NCI-H510A treated with DMSO at 0.1 percent for 48 hours (cell line): ENCODE measurements at regions not wholly inside any gene's neighbourhood (a gene's known extent, or its start where the extent isn't known, plus 50 kb on each side); places are given as distances from the start of the nearest gene placed in this dataset.
"Not testable (repeated sequence)": the region's sequence is repeated elsewhere in the genome, so short reads cannot be mapped to it uniquely, and the experiment has no call there.

ENCODE experiments used
- DNase-seq: peaks from one replicate; lab custom pipeline; 2025; lab: John Stamatoyannopoulos, UW

DNA sequence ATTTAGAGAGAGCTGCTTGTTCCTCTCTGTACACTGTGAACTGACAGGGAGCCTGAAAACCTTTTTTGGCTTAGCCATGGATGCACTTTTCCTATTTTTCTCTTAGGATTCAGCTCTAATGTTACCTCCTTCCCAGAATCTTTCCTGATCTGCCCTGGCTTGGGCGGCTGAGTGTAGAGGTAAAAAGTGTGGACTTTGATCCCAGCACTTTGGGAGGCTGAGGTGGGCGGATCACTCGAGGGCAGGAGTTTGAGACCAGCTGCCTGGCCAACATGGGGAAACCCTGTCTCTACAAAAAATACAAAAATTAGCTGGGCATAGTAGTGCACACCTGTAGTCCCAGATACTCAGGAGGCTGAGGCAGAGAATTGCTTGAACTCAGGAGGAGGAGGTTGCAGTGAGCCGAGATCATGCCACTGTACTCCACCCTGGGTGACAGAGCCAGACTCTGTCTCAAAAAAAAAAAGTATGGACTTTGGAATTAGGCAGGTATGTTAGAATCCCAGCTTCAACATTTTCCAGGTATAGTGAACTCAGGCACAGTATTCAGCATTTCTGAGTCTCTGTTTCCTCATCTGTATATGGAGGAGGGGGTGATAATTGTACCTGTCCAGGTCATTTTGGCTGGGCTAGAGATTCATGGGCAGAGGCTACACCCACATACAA, 212.5 kb upstream of the EEF2KMT start:
- no peak for DNase-seq

DNA sequence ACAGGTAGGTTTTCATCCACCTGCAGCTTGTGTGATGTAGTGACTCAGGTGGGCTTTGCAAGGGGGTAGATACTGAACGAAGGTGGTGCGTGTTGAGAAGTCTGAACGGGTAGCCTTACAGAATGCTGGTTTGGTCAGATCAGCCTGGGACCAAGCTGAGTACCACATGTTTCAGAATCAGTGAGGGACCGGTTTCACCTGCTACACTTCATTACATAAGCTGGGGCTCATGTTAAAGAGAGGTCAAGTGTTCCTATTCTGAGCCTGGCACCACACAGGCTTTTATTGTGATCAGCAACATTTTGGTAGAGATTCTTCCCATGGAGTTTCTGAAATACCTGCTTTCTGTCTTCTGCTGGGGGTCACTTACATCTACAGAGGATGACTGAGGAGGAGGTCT, 207.4 kb upstream of the EEF2KMT start:
- DNase-seq = no peak

DNA sequence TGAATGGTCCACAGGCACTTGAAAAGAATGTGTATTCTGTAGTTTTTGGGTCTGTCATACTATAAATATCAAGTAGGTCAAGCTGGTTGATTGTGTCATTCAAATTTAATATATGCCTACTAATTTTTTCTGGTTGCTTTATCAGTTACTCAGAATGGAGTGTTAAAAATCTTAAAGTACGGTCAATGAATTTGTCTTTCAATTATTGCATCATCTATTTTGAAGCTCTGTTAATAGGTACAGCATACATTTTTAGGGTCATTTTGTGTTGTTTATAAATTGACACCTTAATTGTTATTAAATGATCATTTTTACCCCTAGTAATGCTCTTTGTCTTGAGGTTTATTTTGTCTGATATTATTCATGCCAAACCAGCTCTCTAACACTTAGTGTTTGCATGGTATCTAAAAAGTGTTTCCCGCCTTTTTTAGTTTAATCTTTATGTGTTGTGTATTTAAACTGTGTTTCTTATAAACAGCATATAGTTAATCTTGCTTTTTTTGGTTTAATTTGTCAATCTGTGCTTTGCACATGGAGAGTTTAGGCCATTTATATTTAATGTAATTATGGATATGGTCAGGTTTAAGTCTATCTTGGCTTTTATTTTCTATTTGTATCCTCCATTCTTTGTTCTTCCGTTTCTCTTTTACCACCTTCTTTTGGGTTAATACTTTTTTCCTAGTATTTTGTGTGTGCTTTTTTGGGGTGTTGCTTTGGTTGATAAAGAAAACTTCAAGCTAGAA, 204.9 kb upstream of the EEF2KMT start:
- DNase-seq = no peak

DNA sequence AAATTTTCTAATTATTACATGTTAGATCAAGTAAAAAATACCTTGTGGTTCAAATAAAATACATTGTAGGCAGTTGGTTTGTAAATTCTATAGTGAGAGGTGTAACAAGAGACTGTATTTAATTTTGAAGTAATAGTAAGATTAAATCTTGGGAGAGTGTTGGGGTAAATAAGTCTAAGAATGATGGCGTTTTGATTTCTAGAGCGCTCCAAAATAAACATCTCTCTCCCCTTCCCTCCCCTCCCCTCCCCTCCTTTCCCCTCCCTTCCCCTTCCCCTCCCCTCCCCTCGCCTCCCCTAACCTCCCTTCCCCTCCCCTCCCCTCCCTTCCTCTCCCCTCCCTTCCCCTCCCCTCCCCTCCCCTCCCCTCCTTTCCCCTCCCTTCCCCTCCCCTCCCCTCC, 200.6 kb upstream of the EEF2KMT start:
- DNase-seq = no peak

DNA sequence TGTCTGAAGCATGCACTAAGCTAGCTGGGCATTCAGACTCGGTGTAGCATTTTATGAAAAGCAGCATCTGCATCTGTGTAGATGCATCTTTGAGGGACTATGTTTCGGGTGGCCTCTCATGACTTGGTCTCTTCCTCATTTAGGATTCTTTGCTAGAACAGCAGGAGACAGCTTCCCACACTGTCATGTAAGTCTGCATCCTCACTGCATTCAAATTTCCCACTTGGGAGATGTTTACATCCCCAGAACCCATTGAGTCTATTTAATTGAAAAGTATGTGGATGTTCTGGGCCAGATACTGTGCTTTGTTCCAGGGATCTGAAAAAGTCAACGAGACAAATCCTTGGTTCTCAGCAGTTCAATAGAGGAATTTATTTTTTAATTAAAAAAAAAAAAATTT, 198.6 kb upstream of the EEF2KMT start:
- DNase-seq = no peak

DNA sequence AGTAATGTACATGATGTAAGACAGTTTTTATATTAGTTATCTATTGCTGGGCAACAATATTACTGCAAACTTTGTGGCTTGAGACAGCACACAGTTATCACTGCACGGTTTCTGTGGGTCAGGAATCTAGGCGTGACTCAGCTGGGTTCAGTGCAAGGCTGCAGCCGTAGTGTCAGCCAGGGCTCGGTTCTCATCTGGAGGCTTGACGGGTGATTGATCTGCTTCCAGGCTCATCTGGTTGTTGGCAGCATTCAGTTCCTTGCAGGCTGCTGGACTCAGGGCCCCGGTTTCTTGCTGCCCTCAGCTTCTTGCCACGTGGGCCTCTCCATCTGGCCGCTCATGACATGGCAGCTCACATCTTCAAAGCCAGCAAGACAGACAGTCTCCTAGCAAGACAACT, 197.7 kb upstream of the EEF2KMT start:
- DNase-seq = not testable (repeated sequence)

DNA sequence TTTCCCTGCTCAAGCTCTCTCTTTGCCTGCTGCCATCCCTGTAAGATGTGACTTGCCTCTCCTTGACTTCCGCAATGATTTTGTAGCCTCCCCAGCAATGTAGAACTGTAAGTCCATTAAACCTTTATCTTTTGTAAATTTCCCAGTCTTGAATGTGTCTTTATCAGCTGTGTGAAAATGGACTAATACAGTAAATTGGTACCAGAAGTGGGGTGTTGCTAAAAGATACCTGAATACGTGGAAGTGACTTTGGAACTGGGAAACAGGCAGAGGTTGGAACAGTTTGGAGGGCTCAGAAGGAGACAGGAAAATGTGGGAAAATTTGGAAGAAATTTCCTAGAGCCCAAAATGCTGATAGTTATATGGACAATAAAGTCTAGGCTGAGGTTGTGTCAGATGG, 184.6 kb upstream of the EEF2KMT start:
- DNase-seq = not testable (repeated sequence)

DNA sequence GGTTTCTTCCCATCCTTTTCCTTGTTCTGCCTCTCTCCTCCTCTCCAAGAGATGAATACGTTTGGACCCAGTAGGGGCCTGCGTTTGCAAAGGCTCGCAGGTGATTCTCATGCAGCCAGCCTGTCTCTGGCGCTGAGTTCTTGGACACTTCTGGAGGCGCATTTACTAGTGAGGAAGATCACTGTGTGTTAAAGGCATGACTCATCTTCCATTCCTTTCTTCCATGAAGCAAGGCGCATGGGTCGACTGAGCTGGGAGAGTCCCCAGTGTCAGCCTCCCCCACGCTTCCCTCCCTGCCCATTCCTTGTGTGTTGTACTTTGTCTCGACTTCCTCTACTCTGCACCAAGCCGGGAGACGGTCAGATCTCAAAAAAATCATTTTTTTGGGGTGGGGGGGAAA, 159.9 kb upstream of the EEF2KMT start:
- no peak for DNase-seq

DNA sequence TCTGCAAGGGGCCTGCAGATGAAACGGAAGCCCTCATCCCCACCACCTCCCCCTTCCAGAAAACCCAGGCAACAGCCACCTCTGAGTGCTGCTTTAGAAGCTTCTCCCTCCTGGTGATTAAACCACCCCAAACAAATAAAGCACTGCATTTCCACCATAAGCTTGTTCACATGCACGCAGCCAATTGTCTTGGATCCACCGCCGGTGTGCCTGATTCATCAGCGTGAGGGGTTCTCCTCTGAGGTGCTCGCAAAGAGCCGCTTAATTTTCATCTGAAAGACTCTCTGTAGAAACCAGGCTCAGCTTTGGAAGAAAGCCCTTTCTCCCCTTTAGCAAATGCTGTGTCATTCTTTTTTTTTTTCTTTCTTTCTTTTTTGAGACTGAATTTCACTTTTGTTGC, 155.2 kb upstream of the EEF2KMT start:
- DNase-seq = no peak

DNA sequence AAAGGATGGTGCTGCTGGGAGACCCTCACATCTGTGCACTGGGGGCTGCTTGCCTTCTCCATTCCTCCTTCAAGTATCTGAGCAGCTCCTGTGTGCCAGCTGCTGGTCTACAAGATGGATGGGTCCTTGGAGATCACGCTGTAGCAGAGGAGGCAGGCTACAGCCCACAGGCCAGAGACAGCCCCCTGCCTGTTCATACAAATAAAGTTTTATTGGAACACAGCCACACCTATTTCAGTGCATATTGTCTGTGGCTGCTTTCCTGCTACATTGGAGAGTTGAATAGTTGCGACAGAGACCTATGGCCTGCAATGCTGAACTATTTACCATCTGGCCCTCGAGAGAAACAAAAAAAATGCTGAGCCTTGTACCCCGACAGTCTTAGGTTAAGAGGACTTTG, 149.8 kb upstream of the EEF2KMT start:
- DNase-seq = not testable (repeated sequence)

DNA sequence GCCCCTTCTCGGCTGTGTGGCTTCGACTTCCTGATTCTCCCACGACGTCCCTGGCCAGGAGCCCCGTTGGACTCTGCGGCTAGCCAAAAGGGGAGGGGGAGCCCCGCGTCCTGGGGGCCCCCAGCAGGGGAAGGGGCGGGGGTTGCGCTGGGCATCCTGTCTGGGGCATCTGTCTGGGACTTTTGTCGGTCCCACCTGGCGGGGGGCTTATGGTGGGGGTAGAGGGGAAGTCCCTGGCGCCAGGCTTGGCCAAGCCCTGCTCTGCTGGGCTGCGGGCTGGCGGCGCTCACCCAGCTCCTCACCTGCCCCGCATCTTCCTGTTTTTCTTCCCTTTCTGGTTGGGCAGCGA, 142.7 kb upstream of the EEF2KMT start:
- not testable (repeated sequence) for DNase-seq

DNA sequence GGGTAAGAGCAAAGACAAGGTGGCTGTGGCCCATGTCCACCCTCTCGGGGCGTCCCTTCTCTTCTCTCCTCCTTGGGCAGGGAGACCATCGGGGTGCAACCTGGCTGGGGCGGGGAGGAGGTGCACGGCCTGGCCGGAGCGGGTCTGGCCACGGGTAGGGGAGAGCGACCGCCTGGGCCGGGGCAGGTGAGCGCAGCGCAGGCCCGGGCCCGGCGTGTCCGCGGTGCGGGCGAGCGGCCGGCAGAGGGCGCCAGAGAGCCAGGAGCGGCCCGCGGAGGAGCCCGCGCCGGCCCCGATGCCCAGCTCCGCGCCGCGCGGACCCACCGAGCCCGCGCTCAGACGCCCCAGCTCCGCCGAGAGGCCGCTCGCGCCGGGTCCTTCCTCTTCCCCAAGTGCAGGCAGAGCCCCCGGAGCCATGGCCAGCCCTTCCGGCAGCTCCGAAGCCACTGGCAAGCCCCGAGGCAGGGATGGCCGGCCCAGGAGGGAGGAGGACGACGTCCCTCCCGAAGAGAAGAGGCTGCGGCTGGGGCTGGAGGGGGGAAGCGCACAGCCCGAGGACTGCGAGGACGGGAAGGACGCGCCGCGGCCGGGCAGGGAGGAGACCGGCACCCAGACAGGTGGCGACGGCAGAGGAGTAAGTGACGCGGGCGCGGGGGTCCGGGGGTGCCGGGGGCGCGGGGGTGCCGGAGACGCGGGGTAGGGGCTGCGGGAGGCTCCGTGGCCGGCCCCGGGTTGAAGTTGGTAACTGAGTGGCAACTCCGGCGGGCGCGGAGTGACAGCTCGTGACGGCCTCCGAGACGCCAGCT, 142.1 kb upstream of the EEF2KMT start:
- DNase-seq = peak; percentile 1

DNA sequence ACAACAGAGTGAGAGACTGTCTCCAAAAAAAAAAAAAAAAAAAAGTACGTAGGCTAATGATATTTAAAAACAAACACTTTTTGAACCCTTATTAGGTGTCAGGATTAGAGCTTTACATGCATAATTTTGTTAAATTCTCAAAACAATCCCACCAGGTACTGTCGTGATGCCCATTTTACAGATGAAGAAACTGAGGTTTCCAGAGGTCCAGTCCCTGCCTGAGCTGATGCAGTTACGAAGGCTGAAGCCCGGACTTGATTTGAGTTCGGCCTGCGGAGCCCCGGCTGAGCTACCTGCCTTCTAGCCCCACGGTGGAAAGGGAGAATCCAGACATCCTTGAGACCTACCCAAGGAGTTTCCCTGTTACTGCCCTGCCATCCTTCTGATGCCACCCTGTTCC, 137.5 kb upstream of the EEF2KMT start:
- no peak for DNase-seq

DNA sequence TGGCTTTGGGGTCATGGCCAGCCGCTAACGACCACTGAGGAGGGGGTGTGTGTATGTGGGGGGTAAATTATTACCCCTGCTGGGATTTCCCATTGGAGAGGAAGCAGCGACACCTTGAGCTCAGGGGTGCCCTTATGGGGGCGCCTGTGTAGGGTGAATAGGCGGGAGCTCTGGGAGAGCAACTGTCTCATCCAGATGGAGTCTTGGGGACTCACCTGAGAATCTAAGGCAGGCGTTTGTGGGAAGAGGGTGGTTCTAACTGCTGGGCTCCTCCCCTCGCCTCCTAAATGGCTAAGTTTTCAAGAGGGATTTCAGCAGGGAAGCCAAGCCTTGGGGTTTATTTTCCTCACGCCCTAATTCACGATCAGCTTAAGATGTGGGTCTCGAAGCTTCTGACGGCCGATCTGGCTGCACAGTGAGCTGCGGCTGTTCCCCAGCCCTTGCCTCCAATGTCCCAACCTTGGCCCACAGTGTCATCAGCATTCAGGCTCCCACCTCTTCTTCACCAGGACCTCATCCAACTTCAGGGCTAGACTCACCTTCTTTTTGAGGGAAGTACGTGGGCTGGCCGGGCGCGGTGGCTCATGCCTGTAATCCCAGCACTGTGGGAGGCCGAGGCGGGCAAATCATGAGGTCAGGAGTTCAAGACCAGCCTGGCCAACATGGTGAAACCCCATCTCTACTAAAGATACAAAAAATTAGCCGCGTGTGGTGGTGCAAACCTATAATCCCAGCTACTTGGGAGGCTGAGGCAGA, 136.9 kb upstream of the EEF2KMT start:
- DNase-seq = no peak

DNA sequence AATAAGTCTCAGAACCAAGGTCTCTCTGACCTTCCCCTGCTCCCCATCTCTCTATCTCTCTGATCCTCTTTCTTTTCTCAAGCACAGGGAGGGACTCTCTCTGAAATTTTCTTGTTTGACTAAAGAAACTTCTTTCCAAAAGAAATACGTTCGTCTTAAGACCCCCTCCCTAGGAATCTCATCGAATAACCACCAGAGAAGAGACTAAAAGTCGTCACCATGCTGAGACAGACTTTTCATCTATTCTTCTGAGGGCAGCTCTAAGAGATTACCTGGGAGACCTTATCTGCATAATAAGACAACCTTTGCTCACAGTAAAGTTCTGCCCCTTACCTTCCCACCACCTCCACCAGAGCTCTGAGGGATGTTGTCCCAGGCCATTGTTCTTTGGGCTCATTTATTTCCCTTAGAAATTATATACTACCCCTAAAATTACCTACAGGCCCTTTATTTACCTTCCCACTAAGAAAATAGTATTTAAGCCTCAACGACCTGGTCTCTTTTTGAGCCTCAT, 133.7 kb upstream of the EEF2KMT start:
- no peak for DNase-seq

DNA sequence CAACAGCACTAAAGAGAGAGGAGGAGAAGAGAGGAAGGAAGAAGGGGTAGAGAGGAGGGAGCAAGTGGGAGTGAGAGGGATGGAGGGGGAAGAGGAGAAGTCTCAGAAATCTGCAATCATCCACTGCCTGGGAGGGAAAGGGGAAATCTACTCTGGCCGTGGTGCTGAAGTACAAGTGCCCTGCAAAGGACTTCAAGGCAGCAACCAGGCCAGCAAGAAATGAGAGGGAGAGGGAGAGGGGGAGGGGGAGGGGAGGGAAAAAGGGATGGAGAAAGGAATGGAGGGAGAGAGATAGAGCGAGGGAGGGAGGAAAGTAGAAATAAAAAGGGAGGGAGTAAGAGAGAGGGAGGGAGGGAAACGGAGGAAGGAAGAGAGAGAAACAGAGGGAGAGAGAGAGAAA, 130.8 kb upstream of the EEF2KMT start:
- no peak for DNase-seq

DNA sequence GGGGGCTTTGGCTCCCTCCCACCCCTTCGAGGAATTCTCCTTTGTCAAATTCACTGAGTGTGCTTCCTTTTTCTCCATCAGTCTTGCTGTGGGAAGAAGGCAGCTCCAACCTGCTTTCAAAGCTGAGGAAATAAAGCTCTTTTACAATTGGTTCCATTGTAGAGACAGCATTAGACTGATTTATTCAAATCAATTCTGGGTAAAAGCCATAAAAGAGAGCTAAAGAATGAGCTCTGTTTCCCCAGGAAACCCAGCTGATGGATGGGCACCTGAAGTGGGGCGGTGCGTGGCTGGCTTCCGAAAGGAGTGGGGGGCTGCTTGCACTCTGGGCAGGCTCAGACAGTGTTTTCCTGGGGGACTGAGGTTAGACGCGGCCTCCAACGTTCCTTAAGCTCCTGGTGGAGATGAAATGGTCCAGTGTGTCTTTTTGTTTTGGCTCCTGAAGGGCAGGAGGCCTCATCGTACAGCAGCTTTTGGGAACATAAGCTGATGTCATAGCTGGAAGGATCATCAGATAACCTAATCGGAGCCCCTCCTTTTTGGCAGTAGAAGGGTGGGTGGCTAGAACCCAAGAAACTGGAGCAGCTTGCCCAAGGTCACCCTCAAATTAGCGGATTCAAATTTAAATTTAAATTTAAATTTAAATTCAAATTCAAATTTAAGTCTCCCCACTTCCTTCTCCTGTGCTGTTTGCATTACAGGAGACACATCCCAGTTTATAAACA, 128.5 kb upstream of the EEF2KMT start:
- DNase-seq = no peak

DNA sequence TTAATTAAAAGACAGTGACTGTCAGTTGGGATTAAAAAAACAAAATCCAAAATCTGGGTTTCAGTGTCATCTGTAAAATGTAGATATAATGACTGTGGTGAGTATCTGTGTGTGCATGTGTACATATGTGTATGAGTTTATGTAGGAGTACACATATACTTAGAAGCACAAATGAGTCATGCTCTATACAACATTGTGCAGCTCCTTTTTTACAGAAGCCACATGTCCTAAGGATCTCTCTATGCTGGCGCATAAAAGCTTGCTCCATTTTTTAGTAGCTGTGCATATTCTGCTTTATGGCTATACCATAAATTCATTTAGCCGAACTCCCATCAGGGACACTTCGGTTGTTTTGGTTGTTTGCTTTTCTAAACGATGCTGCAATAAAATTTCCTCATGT, 125.2 kb upstream of the EEF2KMT start:
- DNase-seq = no peak

DNA sequence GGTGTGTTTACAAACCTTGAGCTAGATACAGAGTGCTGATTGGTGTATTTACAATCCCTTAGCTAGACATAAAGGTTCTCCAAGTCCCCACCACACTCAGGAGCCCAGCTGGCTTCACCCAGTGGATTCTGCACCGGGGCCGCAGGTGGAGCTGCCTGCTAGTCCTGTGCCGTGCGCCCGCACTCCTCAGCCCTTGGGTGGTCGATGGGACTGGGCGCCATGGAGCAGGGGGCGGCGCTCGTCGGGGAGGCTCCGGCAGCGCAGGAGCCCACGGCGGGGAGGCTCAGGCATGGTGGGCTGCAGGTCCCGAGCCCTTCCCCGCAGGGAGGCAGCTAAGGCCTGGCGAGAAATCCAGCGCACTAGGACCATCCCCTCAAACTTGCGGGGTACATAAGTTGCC, 124.2 kb upstream of the EEF2KMT start:
- DNase-seq = not testable (repeated sequence)

DNA sequence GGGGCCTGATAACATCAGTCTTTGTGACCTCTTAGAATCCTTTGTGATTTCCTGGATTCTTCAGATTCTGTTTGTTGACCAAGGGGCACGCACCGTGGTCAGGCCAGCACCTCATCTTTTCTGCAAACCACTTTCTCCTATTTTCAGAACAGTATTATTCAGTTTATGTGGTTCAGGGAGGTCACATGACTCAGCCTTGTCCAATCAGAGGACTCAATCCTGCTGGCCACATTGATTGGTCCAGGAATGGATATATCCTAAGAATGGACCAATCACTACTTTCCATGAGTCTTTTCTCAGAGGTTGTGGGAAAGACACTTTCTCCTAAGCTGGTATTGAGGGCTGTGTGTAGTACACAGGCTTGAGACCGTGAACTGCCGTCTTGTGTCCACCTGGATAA, 123.1 kb upstream of the EEF2KMT start:
- no peak for DNase-seq

DNA sequence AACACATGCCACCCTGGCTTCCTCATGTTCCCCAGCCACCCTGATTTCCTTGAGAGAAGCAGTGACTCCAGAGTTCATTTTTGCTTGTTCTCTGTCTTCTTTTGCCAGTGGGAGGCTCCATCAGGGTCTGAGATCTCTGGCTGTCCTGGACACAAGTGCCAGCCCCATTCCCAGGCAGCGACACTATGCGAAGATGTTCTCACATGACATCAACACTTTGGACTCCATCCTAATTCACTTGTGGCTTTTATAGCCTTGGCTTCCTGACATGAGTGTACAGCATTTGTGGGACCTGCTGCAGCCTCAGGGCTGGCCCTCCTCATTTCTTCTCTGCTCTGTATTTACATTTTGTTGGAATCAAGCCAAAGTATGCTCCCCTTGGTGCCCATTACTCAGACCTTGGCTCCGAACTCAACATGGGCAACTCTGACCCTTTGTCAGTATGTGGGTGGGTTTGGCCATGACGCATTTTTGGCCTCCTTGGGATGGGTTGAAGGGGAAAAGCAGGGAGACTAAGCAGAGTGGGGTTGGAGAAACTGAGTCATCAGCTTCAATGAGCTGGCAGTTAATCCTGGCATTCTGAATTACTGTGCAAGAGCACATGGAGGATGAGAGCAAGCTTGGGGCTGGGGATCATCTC, 119.0 kb upstream of the EEF2KMT start:
- no peak for DNase-seq
